H1 (cell line): ENCODE measurements at regions not wholly inside any gene's neighbourhood (a gene's known extent, or its start where the extent isn't known, plus 50 kb on each side); places are given as distances from the start of the nearest gene placed in this dataset.

ENCODE experiments used
- ASH2L ChIP-seq: fragments of 200-600, 300-600 bp; sonication (generic); IDR thresholded peaks from one replicate; pipeline ENCODE4 v1.7.1; 2017; ENCODE audit warnings: low read length
- KDM5A ChIP-seq: fragments of 200-600 bp; IDR thresholded peaks from 2 replicates; pipeline ENCODE4 v1.7.1; 2012; ENCODE audit warnings: mild to moderate bottlenecking, low read length, inconsistent platforms, mixed read lengths
- RXRA ChIP-seq: IDR thresholded peaks from 2 replicates; pipeline ENCODE4 v1.6.1; 2011; ENCODE audit warnings: low read depth, mild to moderate bottlenecking, low read length, moderate library complexity; ENCODE audit not compliant: insufficient read depth
- SP4 ChIP-seq: IDR thresholded peaks from 2 replicates; pipeline ENCODE4 v1.6.1; 2012; ENCODE audit warnings: low read length, inconsistent platforms
- SRF ChIP-seq: IDR thresholded peaks from 2 replicates; pipeline ENCODE4 v1.6.1; 2011; ENCODE audit warnings: mild to moderate bottlenecking, low read depth, low read length, moderate library complexity
- TAF1 ChIP-seq: IDR thresholded peaks from 2 replicates; pipeline ENCODE4 v1.6.1; 2011; ENCODE audit warnings: mild to moderate bottlenecking, low read depth, low read length
- TF ChIP-seq, protein P1 (sequence below), 3 experiments: IDR thresholded peaks; 1 replicate in 2 of 3; 2 replicates in 1 of 3; pipeline versions ENCODE4 v1.5.1 to v1.6.1; 2011; ENCODE audit warnings: low read length in 3 of 3, mild to moderate bottlenecking in 3 of 3, inconsistent platforms in 2 of 3, low read depth in 1 of 3, moderate library complexity in 1 of 3; ENCODE audit not compliant: insufficient read depth in 1 of 3; ENCODE audit errors: control extremely low read depth in 1 of 3

GRCh38 chr10:133035952-133036351, 51.8 kb upstream of the ADGRA1 start (continued):
- TF ChIP-seq, protein P1, sequence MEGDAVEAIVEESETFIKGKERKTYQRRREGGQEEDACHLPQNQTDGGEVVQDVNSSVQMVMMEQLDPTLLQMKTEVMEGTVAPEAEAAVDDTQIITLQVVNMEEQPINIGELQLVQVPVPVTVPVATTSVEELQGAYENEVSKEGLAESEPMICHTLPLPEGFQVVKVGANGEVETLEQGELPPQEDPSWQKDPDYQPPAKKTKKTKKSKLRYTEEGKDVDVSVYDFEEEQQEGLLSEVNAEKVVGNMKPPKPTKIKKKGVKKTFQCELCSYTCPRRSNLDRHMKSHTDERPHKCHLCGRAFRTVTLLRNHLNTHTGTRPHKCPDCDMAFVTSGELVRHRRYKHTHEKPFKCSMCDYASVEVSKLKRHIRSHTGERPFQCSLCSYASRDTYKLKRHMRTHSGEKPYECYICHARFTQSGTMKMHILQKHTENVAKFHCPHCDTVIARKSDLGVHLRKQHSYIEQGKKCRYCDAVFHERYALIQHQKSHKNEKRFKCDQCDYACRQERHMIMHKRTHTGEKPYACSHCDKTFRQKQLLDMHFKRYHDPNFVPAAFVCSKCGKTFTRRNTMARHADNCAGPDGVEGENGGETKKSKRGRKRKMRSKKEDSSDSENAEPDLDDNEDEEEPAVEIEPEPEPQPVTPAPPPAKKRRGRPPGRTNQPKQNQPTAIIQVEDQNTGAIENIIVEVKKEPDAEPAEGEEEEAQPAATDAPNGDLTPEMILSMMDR (IDR thresholded peaks at IDR 0.05; ENCODE audit: control extremely low read depth in 1 of 3, insufficient read depth in 1 of 3, low read depth in 1 of 3, low read length in 3 of 3) = no peak
- TF ChIP-seq TAF1 = no peak
- no peak for TF ChIP-seq RXRA
- TF ChIP-seq SRF = no peak
- no peak for TF ChIP-seq ASH2L
- TF ChIP-seq SP4 = no peak
- no peak for TF ChIP-seq KDM5A
- TF ChIP-seq, all 59 proteins: peak for 0
